Keratinocyte (primary cell): ENCODE measurements at regions not wholly inside any gene's neighbourhood (a gene's known extent, or its start where the extent isn't known, plus 50 kb on each side); places are given as distances from the start of the nearest gene placed in this dataset.
"Not testable (repeated sequence)": the region's sequence is repeated elsewhere in the genome, so short reads cannot be mapped to it uniquely, and the experiment has no call there.

Experiments
- DNase-seq: peaks from one replicate; pipeline ENCODE4 v3.0.0-alpha.2; 2011; ENCODE audit warnings: low read depth, missing footprints, low spot score
- FAIRE-seq: peaks from 2 replicates; lab custom pipeline; 2011; peaks lifted over from hg19 to GRCh38; lab: Jason Lieb, UNC
- H2AFZ ChIP-seq: 2 replicates; pipeline ENCODE4 v1.6.0; 2012; ENCODE audit warnings: low read length, control low read depth, inconsistent platforms; ENCODE audit not compliant: control insufficient read depth
- H3K27ac ChIP-seq: 2 replicates; pipeline ENCODE4 v1.5.1; 2011; ENCODE audit warnings: low read length; ENCODE audit not compliant: control insufficient read depth, insufficient read depth
- H3K27me3 ChIP-seq: 3 replicates; pipeline ENCODE4 v1.6.0; 2011; ENCODE audit warnings: low read length; ENCODE audit not compliant: control insufficient read depth, insufficient read depth; ENCODE audit errors: extremely low read depth
- H3K36me3 ChIP-seq, 2 experiments: 2 replicates in 1 of 2; 3 replicates in 1 of 2; pipeline ENCODE4 v1.5.1; 2011; ENCODE audit warnings: low read length in 2 of 2, mild to moderate bottlenecking in 1 of 2; ENCODE audit not compliant: control insufficient read depth in 2 of 2, insufficient read depth in 2 of 2; ENCODE audit errors: extremely low read depth in 1 of 2
- H3K4me1 ChIP-seq: 3 replicates; pipeline ENCODE4 v1.5.1; 2011; ENCODE audit warnings: low read length; ENCODE audit not compliant: control insufficient read depth, insufficient read depth; ENCODE audit errors: extremely low read depth
- H3K4me2 ChIP-seq: 3 replicates; pipeline ENCODE4 v1.6.0; 2011; ENCODE audit warnings: low read depth, low read length; ENCODE audit not compliant: control insufficient read depth, insufficient read depth; ENCODE audit errors: extremely low read depth
- H3K4me3 ChIP-seq, 3 experiments: fragments of 200-600 bp in 1 of 3; sonication (generic) in 1 of 3; 2 replicates in 2 of 3; 3 replicates in 1 of 3; pipeline ENCODE4 v1.5.1; 2011 to 2016; ENCODE audit warnings: low read length in 3 of 3, mild to moderate bottlenecking in 3 of 3, control low read depth in 2 of 3, inconsistent platforms in 1 of 3, low read depth in 1 of 3, mixed read lengths in 1 of 3, mixed run types in 1 of 3, moderate library complexity in 1 of 3; ENCODE audit not compliant: control insufficient read depth in 2 of 3, insufficient read depth in 2 of 3; ENCODE audit errors: extremely low read depth in 1 of 3
- H3K79me2 ChIP-seq: 2 replicates; pipeline ENCODE4 v1.6.0; 2012; ENCODE audit warnings: low read length; ENCODE audit not compliant: control insufficient read depth, insufficient read depth
- H3K9ac ChIP-seq: 3 replicates; pipeline ENCODE4 v1.6.0; 2011; ENCODE audit warnings: low read length; ENCODE audit not compliant: control insufficient read depth, insufficient read depth; ENCODE audit errors: extremely low read depth
- H3K9me1 ChIP-seq: 3 replicates; pipeline ENCODE4 v1.6.0; 2011; ENCODE audit warnings: low read length; ENCODE audit not compliant: control insufficient read depth, insufficient read depth; ENCODE audit errors: extremely low read depth
- H3K9me3 ChIP-seq: 2 replicates; pipeline ENCODE4 v1.5.1; 2012; ENCODE audit warnings: low read depth, low read length; ENCODE audit not compliant: control insufficient read depth
- H4K20me1 ChIP-seq: 3 replicates; pipeline ENCODE4 v1.6.0; 2011; ENCODE audit warnings: low read length; ENCODE audit not compliant: control insufficient read depth, insufficient read depth; ENCODE audit errors: extremely low read depth
- CTCF ChIP-seq, 3 experiments: IDR thresholded peaks in 1 of 3; conservative IDR thresholded peaks in 1 of 3; optimal IDR thresholded peaks in 1 of 3; 2 replicates in 2 of 3; 3 replicates in 1 of 3; pipeline versions ENCODE3 to v1.5.1; 2011; ENCODE audit warnings: low read length in 3 of 3, mild to moderate bottlenecking in 3 of 3, moderate library complexity in 2 of 3, control low read depth in 1 of 3, inconsistent platforms in 1 of 3; ENCODE audit not compliant: insufficient read depth in 2 of 3; ENCODE audit errors: extremely low read depth in 1 of 3
- dilution Hi-C: fragments of 300-500 bp; cut with MboI; formaldehyde crosslinking; loops from one replicate; pipeline ENCODE4 v1.7.0; 2020; ENCODE audit warnings: low sequenced_read_pairs; ENCODE audit not compliant: extremely low pct_ligation_motif_present

- Histone ChIP-seq H3K9ac (no peak overlapping the region), H3K9me1 (no peaks in the 10 kb centered on the region), H3K4me2 (no peak overlapping the region), H2AFZ (no peak overlapping the region), H3K4me3 (no peak overlapping the region), H3K27ac (no peak overlapping the region), H4K20me1 (no peaks in the 10 kb centered on the region), H3K27me3 (no peaks in the 10 kb centered on the region), H3K36me3 (no peaks in the 10 kb centered on the region), H3K4me1 (no peaks in the 10 kb centered on the region), H3K79me2 (no peaks in the 10 kb centered on the region), H3K9me3 (no peaks in the 10 kb centered on the region)
- DNase-seq: no peak
- no peak for TF ChIP-seq CTCF (optimal IDR thresholded peaks at IDR 0.05 in 1 of 3, IDR thresholded peaks at IDR 0.05 in 1 of 3, conservative IDR thresholded peaks at IDR 0.05 in 1 of 3; ENCODE audit: extremely low read depth in 1 of 3, insufficient read depth in 2 of 3, low read length in 3 of 3)
- dilution Hi-C loops: no loop called here
- no peak for FAIRE-seq
Measured at GRCh38 chr6:112539355-112539754, 192.2 kb downstream of the RFPL4B start.

- H3K4me2 ChIP-seq, H3K9ac ChIP-seq, H3K27ac ChIP-seq, dilution Hi-C loops, DNase-seq, FAIRE-seq, H2AFZ ChIP-seq, H3K79me2 ChIP-seq, H3K4me1 ChIP-seq, H3K9me1 ChIP-seq, H3K4me3 ChIP-seq, H3K9me3 ChIP-seq, H3K27me3 ChIP-seq, H3K36me3 ChIP-seq, H4K20me1 ChIP-seq: not testable (repeated sequence)
Measured at GRCh38 chr6:112541847-112542246, 194.7 kb downstream of the RFPL4B start.

DNA sequence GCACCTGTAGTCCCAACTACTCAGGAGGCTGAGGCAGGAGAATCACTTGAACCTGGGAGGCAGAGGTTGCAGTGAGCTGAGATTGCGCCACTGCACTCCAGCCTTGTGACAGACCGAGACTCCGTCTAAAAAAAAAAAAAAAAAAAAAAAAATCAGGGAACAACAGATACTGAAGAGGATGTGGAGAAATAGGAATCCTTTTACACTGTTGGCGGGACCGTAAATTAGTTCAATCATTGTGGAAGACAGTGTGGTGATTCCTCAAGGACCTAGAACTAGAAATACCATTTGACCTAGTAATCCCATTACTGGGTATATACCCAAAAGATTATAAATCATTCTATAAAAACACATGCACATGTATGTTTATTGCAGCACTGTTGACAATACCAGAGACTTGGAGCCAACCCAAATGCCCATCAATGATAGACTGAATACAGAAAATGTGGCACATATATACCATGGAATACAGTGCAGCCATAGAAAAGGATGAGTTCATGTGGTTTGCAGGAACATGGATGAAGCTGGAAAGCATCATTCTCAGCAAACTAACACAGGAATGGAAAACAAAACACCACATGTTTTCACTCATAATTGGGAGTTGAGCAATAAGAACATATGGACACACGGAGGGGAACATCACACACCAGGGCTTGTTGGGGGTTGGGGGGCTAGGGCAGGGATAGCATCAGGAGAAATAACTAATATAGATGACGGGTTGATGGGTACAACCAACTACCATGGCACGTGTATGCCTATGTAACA lies 200.4 kb downstream of the RFPL4B start:
- dilution Hi-C loops, FAIRE-seq: not testable (repeated sequence)

More for the DNA sequence above, 200.4 kb downstream of the RFPL4B start:
- not testable (repeated sequence) for H3K36me3 ChIP-seq, H3K9me1 ChIP-seq, H3K9me3 ChIP-seq, H3K79me2 ChIP-seq, H2AFZ ChIP-seq, H3K27me3 ChIP-seq, H3K4me2 ChIP-seq, H4K20me1 ChIP-seq, H3K4me1 ChIP-seq, H3K9ac ChIP-seq, H3K27ac ChIP-seq, DNase-seq, H3K4me3 ChIP-seq
